Neural cell (in vitro differentiated cells): ENCODE measurements at regions not wholly inside any gene's neighbourhood (a gene's known extent, or its start where the extent isn't known, plus 50 kb on each side); places are given as distances from the start of the nearest gene placed in this dataset.

Experiments used
- H2AFZ ChIP-seq: fragments of 200-600, 300-800 bp; sonication (generic), shearing (Covaris generic); 2 replicates; pipeline ENCODE4 v1.6.0; 2014; ENCODE audit warnings: low read depth, mild to moderate bottlenecking, antibody characterized with exemption, low read length, moderate library complexity
- H3F3A ChIP-seq: fragments of 200-600 bp; shearing (Covaris generic); 2 replicates; pipeline ENCODE4 v1.6.1; 2016; ENCODE audit warnings: mild to moderate bottlenecking, moderate library complexity, mixed read lengths, antibody characterized with exemption, low read length; ENCODE audit not compliant: insufficient read depth, poor library complexity, severe bottlenecking
- H3K27ac ChIP-seq: fragments of 200-600, 300-800 bp; sonication (generic), shearing (Covaris generic); 2 replicates; pipeline ENCODE4 v1.5.1; 2014; ENCODE audit warnings: mild to moderate bottlenecking, low read length, moderate library complexity
- H3K27me3 ChIP-seq: fragments of 300-800, 200-600 bp; sonication (generic), shearing (Covaris generic); 2 replicates; pipeline ENCODE4 v1.6.0; 2014; ENCODE audit warnings: mild to moderate bottlenecking, low read depth, low read length, moderate library complexity; ENCODE audit not compliant: insufficient read depth
- H3K36me3 ChIP-seq: fragments of 300-800, 200-600 bp; sonication (generic), shearing (Covaris generic); 2 replicates; pipeline ENCODE4 v1.5.1; 2014; ENCODE audit warnings: mild to moderate bottlenecking, antibody characterized with exemption, low read length, moderate library complexity; ENCODE audit not compliant: insufficient read depth
- H3K4me2 ChIP-seq: fragments of 300-800, 200-600 bp; sonication (generic), shearing (Covaris generic); 2 replicates; pipeline ENCODE4 v1.6.0; 2014; ENCODE audit warnings: mild to moderate bottlenecking, low read length
- H3K4me3 ChIP-seq: fragments of 300-800, 200-600 bp; sonication (generic), shearing (Covaris generic); 2 replicates; pipeline ENCODE4 v1.5.1; 2014; ENCODE audit warnings: mild to moderate bottlenecking, low read length, moderate library complexity
- H3K79me2 ChIP-seq: fragments of 200-600 bp; shearing (Covaris generic); replicated peaks from 2 replicates; pipeline ENCODE4 v1.6.0; 2014; ENCODE audit warnings: mild to moderate bottlenecking, low read length, moderate library complexity; ENCODE audit not compliant: insufficient read depth
- H3K9ac ChIP-seq: fragments of 300-800, 200-600 bp; sonication (generic), shearing (Covaris generic); 2 replicates; pipeline ENCODE4 v1.6.1; 2016; ENCODE audit warnings: mild to moderate bottlenecking, low read length, mixed read lengths
- H3K9me2 ChIP-seq: fragments of 200-600 bp; shearing (Covaris generic); 2 replicates; pipeline ENCODE4 v1.6.1; 2016; ENCODE audit warnings: mild to moderate bottlenecking, low read length, mixed read lengths; ENCODE audit not compliant: insufficient read depth
- H3K9me3 ChIP-seq: fragments of 200-600, 300-800 bp; sonication (generic), shearing (Covaris generic); 2 replicates; pipeline ENCODE4 v1.6.1; 2016; ENCODE audit warnings: mild to moderate bottlenecking, mixed run types, low read length, moderate library complexity, mixed read lengths
- H4K20me1 ChIP-seq: fragments of 200-600 bp; shearing (Covaris generic); 2 replicates; pipeline ENCODE4 v1.6.1; 2016; ENCODE audit warnings: mild to moderate bottlenecking, mixed run types; ENCODE audit not compliant: insufficient read depth
- EP300 ChIP-seq: fragments of 450-650 bp; conservative IDR thresholded peaks from 2 replicates; pipeline ENCODE4 v1.6.1; 2014; ENCODE audit warnings: antibody characterized with exemption, mild to moderate bottlenecking, moderate library complexity; ENCODE audit not compliant: poor library complexity, severe bottlenecking
- EZH2 ChIP-seq: fragments of 200-600, 300-800 bp; shearing (Covaris generic), sonication (generic); IDR thresholded peaks from 2 replicates; pipeline ENCODE4 v1.6.1; 2014; ENCODE audit warnings: antibody characterized with exemption, low read length, borderline replicate concordance, mild to moderate bottlenecking; ENCODE audit not compliant: insufficient read depth, poor library complexity, severe bottlenecking
- MXI1 ChIP-seq: fragments of 450-650 bp; conservative IDR thresholded peaks from 2 replicates; pipeline ENCODE4 v1.6.1; 2014; ENCODE audit warnings: antibody characterized with exemption, mild to moderate bottlenecking; ENCODE audit not compliant: poor library complexity, severe bottlenecking
- POLR2AphosphoS5 ChIP-seq: IDR thresholded peaks from 2 replicates; pipeline ENCODE4 v1.6.1; 2012
- RAD21 ChIP-seq: fragments of 450-650 bp; conservative IDR thresholded peaks from 2 replicates; pipeline ENCODE4 v1.6.1; 2014; ENCODE audit warnings: antibody characterized with exemption, mild to moderate bottlenecking, moderate library complexity
- REST ChIP-seq: IDR thresholded peaks from 2 replicates; pipeline ENCODE4 v1.6.1; 2012; ENCODE audit warnings: borderline replicate concordance
- SMC3 ChIP-seq: fragments of 450-650 bp; conservative IDR thresholded peaks from 2 replicates; pipeline ENCODE4 v1.6.1; 2014; ENCODE audit warnings: antibody characterized with exemption, mild to moderate bottlenecking, moderate library complexity; ENCODE audit not compliant: poor library complexity
- TAF1 ChIP-seq: IDR thresholded peaks from 2 replicates; pipeline ENCODE4 v1.6.1; 2012; ENCODE audit warnings: low read depth
- TF ChIP-seq, protein P1 (sequence below): fragments of 450-650 bp; IDR thresholded peaks from 2 replicates; pipeline ENCODE4 v1.5.1; 2014; ENCODE audit warnings: antibody characterized with exemption, mild to moderate bottlenecking, moderate library complexity; ENCODE audit not compliant: poor library complexity, severe bottlenecking

- Histone ChIP-seq H4K20me1 (no peaks in the 10 kb centered on the region), H3K27ac (peak overlapping the region; percentile 77), H3K27me3 (no peaks in the 10 kb centered on the region), H3K9me2 (no peaks in the 10 kb centered on the region), H3K36me3 (no peaks in the 10 kb centered on the region), H3K9me3 (no peaks in the 10 kb centered on the region), H2AFZ (no peak overlapping the region), H3K79me2 (peaks cover 28% of the 10 kb centered on the region), H3F3A (peaks cover 6% of the 10 kb centered on the region), H3K4me3 (no peak overlapping the region), H3K9ac (peak overlapping the region; percentile 36), H3K4me2 (no peak overlapping the region)
- TF ChIP-seq POLR2AphosphoS5 (no peak), RAD21 (no peak), TAF1 (no peak), REST (no peak)
Observed at GRCh38 chr16:74030000-74030706, 266.5 kb upstream of the PSMD7 start.

- no peaks in the 10 kb centered on the region for H3K9me2 ChIP-seq
- H3K9ac ChIP-seq, result no peak overlapping the region
- TF ChIP-seq SMC3, result no peak
- no peak for TF ChIP-seq TAF1
- TF ChIP-seq, protein P1, sequence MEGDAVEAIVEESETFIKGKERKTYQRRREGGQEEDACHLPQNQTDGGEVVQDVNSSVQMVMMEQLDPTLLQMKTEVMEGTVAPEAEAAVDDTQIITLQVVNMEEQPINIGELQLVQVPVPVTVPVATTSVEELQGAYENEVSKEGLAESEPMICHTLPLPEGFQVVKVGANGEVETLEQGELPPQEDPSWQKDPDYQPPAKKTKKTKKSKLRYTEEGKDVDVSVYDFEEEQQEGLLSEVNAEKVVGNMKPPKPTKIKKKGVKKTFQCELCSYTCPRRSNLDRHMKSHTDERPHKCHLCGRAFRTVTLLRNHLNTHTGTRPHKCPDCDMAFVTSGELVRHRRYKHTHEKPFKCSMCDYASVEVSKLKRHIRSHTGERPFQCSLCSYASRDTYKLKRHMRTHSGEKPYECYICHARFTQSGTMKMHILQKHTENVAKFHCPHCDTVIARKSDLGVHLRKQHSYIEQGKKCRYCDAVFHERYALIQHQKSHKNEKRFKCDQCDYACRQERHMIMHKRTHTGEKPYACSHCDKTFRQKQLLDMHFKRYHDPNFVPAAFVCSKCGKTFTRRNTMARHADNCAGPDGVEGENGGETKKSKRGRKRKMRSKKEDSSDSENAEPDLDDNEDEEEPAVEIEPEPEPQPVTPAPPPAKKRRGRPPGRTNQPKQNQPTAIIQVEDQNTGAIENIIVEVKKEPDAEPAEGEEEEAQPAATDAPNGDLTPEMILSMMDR, result no peak
- no peak for TF ChIP-seq EZH2
- no peak for TF ChIP-seq REST
- TF ChIP-seq EP300, result no peak
- no peak for TF ChIP-seq MXI1
- TF ChIP-seq RAD21, result no peak
- TF ChIP-seq POLR2AphosphoS5, result no peak
- H3K4me3 ChIP-seq, result no peak overlapping the region
- no peak overlapping the region for H3K4me2 ChIP-seq
- H3K27ac ChIP-seq, result peak overlapping the region; percentile 77
- no peak overlapping the region for H2AFZ ChIP-seq
- no peaks in the 10 kb centered on the region for H3K9me3 ChIP-seq
- peaks cover 5% of the 10 kb centered on the region for H3F3A ChIP-seq
- peaks cover 19% of the 10 kb centered on the region for H3K79me2 ChIP-seq
- H4K20me1 ChIP-seq, result no peaks in the 10 kb centered on the region
- H3K36me3 ChIP-seq, result no peaks in the 10 kb centered on the region
- H3K27me3 ChIP-seq, result no peaks in the 10 kb centered on the region
Observed at GRCh38 chr16:74029115-74029792, 267.4 kb upstream of the PSMD7 start.
